HG03558 (cell line): ENCODE measurements at regions not wholly inside any gene's neighbourhood (a gene's known extent, or its start where the extent isn't known, plus 50 kb on each side); places are given as distances from the start of the nearest gene placed in this dataset.
"Not testable (repeated sequence)": the region's sequence is repeated elsewhere in the genome, so short reads cannot be mapped to it uniquely, and the experiment has no call there.

ENCODE experiments used
- ATAC-seq: cut with Tn5 transposase; IDR thresholded peaks from one replicate; pipeline ENCODE4 v1.9.1; 2021; ENCODE audit warnings: moderate number of reproducible peaks; ENCODE audit not compliant: unreplicated experiment; ENCODE audit errors: extremely low read depth

DNA sequence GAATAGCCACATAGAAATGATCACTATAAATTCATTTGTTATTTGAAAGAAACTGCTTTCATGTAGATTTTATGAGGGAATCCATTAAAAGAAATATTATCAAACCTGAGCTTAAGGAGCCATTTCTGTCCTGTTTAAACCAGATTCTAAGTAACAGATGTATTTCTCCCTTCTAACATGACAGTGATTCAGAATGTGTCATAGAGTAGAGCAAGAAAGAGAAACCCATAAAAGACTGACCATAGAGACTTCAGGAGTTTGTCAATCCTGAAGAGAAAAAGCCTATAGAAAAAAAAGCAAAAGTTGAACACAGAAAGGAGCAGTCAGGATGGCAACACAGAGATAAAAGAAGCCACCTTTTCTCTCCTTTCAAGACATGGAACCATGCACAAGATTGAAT lies 390.6 kb downstream of the PRIM2 start:
- ATAC-seq = not testable (repeated sequence)

DNA sequence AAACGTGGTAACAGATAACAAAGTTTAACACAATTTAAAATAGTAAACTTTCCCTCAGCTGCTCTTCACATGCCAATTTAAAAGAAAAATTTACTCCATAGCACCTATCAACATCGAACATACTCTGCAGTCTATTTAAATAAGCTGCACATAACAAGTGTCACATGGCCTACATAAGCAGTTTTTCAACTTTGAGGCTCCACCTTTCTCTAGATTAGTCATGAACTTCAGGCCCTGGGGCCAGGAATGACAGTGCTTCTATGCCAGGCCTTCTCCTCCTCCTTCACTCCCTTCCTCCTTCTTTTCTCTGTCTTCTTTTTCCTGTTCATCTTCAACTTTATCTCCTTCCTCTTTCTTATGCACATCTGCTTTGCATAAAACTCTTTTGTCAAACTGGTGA lies 405.1 kb downstream of the PRIM2 start:
- ATAC-seq = not testable (repeated sequence)

DNA sequence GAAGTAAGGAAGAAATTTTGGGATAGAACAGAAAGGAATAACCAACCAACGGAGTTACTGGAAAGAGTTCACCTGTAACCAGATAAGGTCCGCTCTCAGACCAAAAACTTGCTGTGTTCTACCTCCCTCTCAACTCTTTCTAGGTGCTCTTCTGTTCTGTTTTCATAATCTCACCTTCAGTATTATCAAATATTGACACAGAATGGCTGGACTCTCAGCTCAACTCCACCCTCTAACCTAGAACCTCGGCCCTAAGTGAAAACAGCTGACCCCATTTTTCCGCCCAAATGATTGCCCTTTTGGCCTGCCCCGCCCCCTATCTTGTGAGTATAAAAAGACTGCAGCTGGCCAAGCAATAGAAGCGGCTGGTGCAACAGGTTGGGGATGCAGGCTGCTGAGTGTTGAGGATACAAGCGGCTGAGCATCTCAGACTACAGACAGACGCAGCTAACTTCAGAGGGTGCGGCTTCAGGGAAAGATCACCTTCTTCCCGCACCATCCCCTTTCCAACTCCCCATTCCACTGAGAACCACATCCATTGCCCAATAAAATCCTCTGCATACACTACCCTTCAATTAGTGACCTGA lies 406.5 kb downstream of the PRIM2 start:
- ATAC-seq = not testable (repeated sequence)

DNA sequence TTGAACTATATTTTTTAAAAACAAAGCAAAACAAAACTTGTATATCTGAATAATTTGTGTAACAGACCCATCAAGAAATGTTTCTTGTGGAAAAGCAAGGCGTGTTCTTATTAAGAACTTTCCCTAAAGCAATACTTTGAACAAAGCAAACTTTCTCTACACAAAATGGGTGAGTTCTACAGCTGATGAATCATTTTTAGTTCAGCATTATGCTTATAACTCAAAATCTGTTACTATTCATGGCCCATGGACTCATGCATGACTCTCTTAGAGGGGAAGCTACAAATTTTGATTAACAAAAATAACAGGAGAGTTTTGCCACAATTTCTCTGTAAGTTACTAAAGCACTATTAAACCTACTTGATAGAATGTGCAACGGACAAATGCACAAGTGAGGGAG lies 412.0 kb downstream of the PRIM2 start:
- ATAC-seq = not testable (repeated sequence)

DNA sequence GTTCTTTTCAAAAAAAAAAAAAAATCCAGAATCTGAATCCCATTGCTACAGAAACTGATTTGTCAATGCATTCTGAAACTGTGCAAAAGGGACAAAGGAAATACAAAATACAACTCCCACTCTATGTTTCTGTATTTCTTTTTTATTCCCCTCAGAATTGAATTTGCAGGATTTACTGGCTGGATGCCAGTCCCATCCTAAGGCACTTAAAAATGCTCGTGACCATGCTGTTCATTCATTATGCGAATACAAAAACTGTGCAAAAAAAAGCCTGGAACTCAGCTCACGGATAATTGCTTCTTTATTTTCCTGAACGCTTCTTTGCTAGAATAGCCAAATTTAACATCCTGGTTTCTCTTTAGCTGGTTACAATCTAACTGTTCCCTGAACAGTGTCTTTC lies 413.3 kb downstream of the PRIM2 start:
- not testable (repeated sequence) for ATAC-seq

DNA sequence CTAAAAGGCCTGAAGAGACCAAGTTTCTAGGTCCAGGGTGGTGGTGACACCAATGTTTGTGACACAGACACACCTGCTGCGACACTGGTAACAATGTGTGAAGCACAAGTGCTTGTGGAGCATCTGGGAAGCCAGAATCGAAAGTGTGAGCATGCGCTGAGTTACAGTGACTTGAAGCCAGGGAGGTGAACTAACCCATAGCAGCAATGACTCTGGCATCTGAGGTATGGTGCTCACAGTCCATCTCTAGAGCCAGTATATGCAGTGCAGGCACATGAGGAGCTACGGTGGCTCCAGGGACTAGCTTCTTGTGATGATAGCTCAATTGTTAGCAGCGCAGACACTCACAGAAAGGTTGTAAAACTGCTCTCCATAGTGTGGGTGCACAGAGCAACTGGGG lies 430.3 kb downstream of the PRIM2 start:
- not testable (repeated sequence) for ATAC-seq

DNA sequence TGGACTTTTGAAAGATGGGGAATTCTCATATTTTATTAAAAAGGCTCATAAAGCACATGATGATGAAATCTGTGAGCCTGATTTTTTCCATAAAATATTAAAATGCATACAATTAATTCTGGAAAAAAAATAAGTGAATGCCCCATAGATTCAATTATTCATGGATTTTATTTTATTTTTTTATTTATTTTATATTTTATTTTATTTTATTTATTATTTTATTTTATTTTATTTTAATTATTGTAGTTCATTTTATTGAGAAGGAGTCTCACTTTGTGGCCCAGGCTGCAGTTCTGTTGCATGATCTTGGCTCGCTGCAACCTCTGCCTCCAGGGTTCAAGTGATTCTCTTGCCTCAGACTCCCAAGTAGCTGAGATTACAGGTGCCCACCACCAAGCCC lies 442.4 kb downstream of the PRIM2 start:
- not testable (repeated sequence) for ATAC-seq

DNA sequence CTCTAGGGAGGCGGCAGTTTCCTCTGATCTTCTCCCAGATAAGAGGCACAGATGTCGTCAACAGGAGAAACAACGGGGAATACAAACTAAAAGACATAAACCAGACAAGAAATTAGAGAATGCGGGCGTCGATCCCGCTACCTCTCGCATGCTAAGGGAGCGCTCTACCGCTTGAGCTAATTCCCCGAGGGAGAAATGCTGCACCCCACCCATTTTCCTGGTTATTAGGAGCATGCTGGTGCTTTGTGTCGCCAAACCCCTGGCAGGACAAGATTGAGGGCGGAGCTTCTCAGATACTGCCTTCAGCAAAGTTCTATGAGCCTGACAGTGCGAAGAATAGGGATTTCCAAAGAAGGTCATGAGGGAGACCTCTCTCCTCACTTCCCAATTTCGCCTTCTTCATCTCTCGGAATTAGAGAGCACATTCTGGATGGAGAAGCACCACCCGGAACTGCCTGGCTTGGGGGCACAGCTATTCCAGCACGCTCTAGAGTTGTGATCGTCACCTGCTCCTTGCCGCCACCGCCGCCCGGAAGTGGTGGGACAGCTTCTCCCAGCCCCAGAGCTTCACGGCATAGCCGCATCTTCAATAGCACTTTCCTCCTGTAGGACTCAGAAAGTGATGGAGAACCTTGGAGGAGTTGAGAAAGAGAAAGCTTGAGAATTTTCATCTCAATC lies 475.4 kb downstream of the PRIM2 start:
- not testable (repeated sequence) for ATAC-seq

DNA sequence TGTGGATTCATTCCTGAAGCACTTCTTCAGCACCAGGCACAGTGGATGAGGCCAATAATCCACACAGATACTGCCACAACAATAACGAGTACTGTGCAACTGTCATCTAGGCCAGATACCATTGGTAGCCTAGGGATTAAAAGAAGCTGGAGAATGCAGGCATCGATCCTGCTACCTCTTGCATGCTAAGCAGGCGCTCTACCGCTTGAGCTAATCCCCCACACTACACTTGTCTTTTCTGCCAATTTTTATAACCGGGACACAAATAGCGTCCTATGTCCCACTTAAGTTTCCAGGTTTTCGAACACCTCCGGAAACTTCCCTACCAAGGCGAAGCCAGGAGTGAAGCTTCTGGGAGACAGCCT lies 475.9 kb downstream of the PRIM2 start:
- ATAC-seq = not testable (repeated sequence)

DNA sequence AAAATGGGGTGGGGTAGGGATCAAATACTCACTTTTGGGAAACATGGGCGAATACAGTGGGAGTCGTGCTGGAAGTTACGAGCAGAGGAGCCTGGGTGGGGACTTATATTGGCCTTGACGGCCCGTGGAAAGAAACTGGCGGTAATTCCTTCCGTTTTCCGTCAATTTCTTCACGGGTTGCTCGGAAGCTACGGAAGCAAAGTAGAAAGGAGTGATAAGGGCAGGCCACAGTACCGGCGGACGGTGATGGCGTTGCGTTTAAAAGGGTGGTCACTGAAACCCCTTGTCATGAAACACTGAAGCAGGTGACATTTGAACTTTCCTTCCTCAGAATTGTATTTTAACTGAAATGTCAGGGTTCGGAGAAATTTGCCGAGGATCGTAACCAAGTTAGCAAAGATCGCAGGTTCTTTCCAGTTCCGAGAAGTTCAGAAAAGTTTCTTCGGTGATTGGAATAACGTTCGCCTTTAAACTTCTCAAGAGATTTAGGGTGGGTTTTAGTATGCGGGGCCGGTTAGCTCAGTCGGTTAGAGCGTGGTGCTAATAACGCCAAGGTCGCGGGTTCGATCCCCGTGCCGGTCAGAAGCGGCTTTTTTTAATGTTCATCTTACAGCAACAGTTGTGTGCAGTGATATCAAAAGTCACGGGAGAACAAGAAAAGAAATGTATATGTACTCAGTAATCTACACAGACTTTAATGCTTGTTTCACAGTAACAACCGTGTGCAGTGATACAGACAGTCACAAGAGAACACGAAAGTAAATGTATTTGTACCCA lies 482.5 kb downstream of the PRIM2 start:
- not testable (repeated sequence) for ATAC-seq

DNA sequence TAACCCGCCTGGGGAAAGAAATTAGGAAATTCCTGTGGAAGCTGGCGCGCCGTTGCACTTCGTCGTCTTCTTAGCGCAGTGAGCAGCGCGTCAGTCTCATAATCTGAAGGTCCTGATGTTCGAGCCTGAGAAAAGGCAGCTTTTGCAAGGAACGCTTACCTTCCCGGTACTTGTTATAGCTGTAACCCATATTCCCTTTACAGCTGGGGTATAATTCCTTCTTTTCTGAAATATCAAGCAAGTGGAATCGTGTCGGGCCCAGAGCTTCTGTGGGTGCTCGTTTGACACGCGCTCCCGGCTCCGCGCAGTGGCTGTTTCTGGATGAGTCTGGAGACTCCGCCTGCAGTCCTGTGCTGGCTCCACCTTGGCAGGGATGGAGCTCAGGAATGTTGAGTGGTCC lies 491.2 kb downstream of the PRIM2 start:
- ATAC-seq = not testable (repeated sequence)

DNA sequence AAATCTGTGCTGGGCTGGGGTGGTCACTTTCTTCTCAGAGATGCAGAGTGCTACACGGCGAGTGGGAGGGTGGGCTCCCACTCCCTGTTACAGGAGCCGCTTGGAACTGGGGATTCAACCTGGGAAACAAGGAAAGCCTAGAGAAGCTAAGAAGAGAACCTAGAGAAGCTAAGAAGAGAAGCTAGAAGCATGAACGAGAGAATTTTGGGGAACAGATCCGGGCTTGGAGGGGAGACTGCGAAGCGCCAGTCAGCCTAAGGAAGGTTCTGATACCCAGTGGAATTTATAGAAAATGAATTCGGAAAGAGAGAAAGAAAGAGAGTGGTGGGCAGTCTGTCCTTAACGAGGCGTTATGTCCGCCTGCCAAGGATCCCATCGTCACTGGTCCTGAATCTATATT lies 492.0 kb downstream of the PRIM2 start:
- not testable (repeated sequence) for ATAC-seq

DNA sequence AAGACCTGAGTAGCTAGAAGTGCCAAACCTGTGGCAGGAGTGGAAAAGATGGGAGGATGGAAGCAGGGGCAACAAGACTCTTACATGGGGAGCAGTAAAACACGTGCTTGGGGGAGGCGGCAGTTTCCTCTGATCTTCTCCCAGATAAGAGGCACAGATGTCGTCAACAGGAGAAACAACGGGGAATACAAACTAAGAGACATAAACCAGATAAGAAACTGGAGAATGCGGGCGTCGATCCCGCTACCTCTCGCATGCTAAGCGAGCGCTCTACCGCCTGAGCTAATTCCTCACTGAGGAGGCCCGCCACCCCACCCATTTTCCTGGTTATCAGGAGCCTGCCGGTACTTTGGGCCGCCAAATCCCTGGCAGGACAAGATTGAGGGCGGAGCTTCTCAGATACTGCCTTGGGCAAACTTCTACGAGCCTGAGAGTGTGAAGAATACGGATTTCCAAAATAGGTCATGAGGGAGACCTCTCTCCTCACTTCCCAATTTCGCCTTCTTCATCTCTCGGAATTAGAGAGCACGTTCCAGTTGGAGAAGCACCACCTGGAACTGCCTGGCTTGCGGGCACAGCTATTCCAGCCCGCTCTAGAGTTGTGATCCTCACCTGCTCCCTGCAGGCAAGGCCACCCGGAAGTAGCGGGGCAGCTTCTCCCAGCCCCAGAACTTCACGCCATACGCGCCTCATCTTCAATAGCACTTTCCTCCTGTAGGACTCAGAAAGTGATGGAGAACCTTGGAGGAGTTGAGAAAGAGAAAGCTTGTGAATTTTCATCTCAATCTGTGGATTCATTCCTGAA lies 496.0 kb downstream of the PRIM2 start:
- not testable (repeated sequence) for ATAC-seq

DNA sequence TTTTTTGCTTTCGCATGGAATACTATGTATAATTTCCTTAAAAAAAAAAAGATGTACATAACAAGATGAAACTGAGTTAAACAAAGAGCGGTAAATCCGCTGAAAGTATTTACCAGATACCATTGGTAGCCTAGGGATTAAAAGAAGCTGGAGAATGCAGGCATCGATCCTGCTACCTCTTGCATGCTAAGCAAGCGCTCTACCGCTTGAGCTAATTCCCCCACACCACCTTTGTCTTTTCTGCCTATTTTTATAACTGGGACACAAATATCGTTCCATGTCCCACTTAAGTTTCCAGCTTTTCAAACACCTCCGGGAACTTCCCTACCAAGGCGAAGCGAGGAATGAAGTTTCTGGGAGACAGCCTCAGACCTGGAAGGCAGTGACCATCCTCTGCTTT lies 498.4 kb downstream of the PRIM2 start:
- ATAC-seq = not testable (repeated sequence)

DNA sequence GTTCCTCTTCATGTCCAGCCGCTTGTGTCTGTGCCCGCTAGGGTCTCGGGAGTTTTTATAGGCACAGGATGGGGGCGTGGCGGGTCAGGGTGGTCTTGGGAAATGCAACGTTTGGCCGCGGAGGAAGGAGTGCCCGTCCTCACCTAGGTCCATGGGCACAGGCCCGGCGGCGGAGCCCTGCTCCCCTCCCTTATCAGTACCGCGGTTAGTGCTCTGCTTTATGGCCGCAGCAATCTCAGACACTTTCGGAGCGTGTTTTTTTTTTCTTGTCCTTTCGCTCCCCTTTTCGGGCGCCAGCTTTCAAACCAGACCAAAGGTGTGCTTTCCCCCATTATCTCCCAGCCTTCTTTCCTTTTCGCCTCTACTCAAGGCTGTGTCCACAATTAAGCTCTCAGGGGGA lies 503.9 kb downstream of the PRIM2 start:
- ATAC-seq = not testable (repeated sequence)

DNA sequence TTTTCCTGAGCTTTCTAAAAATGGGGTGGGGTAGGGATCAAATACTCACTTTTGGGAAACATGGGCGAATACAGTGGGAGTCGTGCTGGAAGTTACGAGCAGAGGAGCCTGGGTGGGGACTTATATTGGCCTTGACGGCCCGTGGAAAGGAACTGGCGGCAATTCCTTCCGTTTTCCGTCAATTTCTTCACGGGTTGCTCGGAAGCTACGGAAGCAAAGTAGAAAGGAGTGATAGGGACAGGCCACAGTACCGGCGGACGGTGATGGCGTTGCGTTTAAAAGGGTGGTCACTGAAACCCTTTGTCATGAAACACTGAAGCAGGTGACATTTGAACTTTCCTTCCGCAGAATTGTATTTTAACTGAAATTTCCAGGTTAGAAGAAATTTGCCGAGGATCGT lies 505.0 kb downstream of the PRIM2 start:
- not testable (repeated sequence) for ATAC-seq

DNA sequence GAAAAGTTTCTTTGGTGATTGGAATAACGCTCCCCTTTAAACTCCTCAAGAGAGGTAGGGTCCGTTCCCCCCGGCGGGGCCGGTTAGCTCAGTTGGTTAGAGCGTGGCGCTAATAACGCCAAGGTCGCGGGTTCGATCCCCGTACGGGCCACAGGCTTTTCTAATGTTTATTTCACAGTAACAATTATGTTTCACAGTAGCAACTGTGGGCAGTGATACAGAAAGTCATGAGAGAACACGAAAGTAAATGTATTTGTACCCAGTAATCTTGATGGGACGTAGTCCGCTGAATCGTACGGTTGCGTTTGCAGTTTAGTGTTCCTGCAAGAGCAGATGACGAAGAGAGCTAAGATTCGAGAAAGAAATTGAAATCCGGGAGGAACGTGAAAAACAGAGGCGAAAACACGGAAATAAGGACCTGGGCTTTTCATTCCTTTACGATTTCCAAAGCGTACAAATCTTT lies 505.5 kb downstream of the PRIM2 start:
- no peak for ATAC-seq

DNA sequence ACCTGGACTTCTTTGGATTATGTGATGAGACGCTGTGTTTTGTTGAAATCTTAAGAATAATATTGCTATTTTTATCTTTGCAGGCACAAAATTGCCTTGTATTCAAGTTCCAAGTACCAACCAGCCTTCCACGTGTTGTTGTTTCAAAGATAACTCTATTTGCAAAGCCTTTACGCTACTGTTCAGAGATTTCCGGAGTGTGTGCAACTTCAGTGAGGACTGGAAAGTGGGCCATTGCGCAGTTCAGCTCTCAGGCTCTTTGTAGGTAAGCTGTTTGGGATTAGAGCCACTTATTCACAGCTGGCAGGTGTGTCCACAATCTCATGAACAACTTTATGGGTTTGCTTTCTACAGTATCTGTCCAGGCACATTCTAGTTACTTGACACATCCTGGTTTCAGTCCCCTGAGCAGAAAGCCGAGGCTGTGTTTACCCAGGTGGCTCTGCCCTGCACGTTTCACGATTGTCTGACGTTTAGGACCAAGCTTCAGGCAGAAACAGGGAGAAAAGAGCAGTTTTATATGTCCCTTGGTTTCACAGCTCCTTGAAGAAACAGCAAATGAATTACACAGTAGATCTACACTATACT lies 520.3 kb downstream of the PRIM2 start:
- ATAC-seq = not testable (repeated sequence)

DNA sequence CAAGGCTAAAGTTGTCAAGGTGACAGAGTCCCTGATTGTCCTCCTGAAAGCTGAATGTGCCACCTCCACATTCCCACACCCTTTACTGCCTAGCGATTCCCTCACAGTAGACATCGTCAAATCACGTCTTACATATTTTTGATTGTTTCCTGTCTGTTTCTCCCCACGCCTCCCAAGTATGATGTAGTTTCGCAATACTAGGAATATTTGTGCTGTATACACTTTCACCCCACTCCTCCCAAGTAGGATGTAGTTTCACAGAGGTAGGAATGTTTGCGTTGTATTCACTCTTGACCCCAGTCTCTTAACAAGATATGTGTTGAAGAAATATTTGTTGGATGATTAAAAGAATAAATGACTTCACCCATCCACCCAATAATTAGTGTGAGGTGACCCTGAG lies 524.1 kb downstream of the PRIM2 start:
- not testable (repeated sequence) for ATAC-seq
